DND-41 (cell line): ENCODE measurements at regions not wholly inside any gene's neighbourhood (a gene's known extent, or its start where the extent isn't known, plus 50 kb on each side); places are given as distances from the start of the nearest gene placed in this dataset.

ENCODE experiments used
- ATAC-seq: fragments of 200-7000 bp; cut with Tn5 transposase; 3 replicates; pipeline ENCODE4 v1.9.1; 2021; ENCODE audit warnings: low read depth; ENCODE audit not compliant: insufficient read depth
- DNase-seq: peaks from one replicate; pipeline ENCODE4 v3.0.0-alpha.2; 2020
- H2AFZ ChIP-seq: 2 replicates; pipeline ENCODE4 v1.6.0; 2012; ENCODE audit warnings: low read depth, low read length
- H3K27ac ChIP-seq: 2 replicates; pipeline ENCODE4 v1.5.1; 2012; ENCODE audit warnings: low read length, inconsistent platforms
- H3K27me3 ChIP-seq: fragments of 200-600 bp; sonication (generic); 2 replicates; pipeline ENCODE4 v1.6.0; 2012; ENCODE audit warnings: low read length, mild to moderate bottlenecking, inconsistent platforms; ENCODE audit not compliant: insufficient read depth, poor library complexity
- H3K36me3 ChIP-seq: 2 replicates; pipeline ENCODE4 v1.5.1; 2012; ENCODE audit warnings: low read length, inconsistent platforms; ENCODE audit not compliant: insufficient read depth
- H3K4me1 ChIP-seq: 2 replicates; pipeline ENCODE4 v1.5.1; 2012; ENCODE audit warnings: mild to moderate bottlenecking, low read length; ENCODE audit not compliant: insufficient read depth
- H3K4me2 ChIP-seq: 2 replicates; pipeline ENCODE4 v1.6.0; 2012; ENCODE audit warnings: mild to moderate bottlenecking, moderate library complexity, low read length, inconsistent platforms; ENCODE audit not compliant: insufficient read depth
- H3K4me3 ChIP-seq, 2 experiments: fragments of 200-600 bp in 1 of 2; shearing (Covaris generic) in 1 of 2; 2 replicates each; pipeline ENCODE4 v1.5.1; 2012 to 2016; ENCODE audit warnings: inconsistent platforms in 2 of 2, low read length in 2 of 2, mild to moderate bottlenecking in 2 of 2, low read depth in 1 of 2, moderate library complexity in 1 of 2
- H3K79me2 ChIP-seq: 2 replicates; pipeline ENCODE4 v1.6.0; 2012; ENCODE audit warnings: low read length, inconsistent platforms; ENCODE audit not compliant: insufficient read depth
- H3K9ac ChIP-seq: 2 replicates; pipeline ENCODE4 v1.6.0; 2012; ENCODE audit warnings: low read depth, mild to moderate bottlenecking, inconsistent platforms, low read length, moderate library complexity
- H3K9me3 ChIP-seq: 2 replicates; pipeline ENCODE4 v1.5.1; 2012; ENCODE audit warnings: low read length, moderate library complexity, mild to moderate bottlenecking, inconsistent platforms; ENCODE audit not compliant: insufficient read depth, severe bottlenecking
- H4K20me1 ChIP-seq: 2 replicates; pipeline ENCODE4 v1.6.0; 2012; ENCODE audit warnings: low read length; ENCODE audit not compliant: insufficient read depth
- EZH2 ChIP-seq: IDR thresholded peaks from 3 replicates; pipeline ENCODE4 v1.6.1; 2012; ENCODE audit warnings: borderline replicate concordance, low read depth, mild to moderate bottlenecking, moderate library complexity, low read length, inconsistent platforms; ENCODE audit not compliant: severe bottlenecking
- TF ChIP-seq, protein P1 (sequence below): IDR thresholded peaks from 2 replicates; pipeline ENCODE4 v1.5.1; 2012; ENCODE audit warnings: borderline replicate concordance, low read length, moderate library complexity, mild to moderate bottlenecking; ENCODE audit not compliant: poor library complexity, severe bottlenecking; ENCODE audit errors: extremely low read depth

DNA sequence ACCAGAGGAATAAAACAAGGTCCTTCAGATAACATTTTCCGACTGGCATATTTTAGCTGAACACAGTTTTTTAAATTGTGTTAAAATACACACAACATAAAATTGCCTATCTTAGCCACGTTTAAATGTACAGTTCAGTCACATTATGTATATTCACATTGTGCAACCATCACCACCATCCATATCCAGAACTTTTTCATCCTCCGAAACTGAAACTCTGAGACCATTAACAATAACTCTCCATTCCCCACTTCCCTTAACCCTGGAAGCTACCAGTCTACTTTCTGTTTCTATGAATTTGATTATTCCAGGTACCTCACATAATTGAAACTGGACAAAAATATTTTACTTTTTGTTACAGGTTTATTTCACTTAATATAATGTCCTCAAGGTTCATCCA lies 213.3 kb downstream of the ETS1 start:
- Histone ChIP-seq H3K27me3 (no peaks in the 10 kb centered on the region), H3K4me3 (no peak overlapping the region), H3K4me1 (peaks cover 13% of the 10 kb centered on the region), H2AFZ (no peak overlapping the region), H3K27ac (no peak overlapping the region), H3K36me3 (no peaks in the 10 kb centered on the region), H4K20me1 (no peaks in the 10 kb centered on the region), H3K9ac (no peak overlapping the region), H3K79me2 (no peaks in the 10 kb centered on the region), H3K9me3 (peaks cover 4% of the 10 kb centered on the region), H3K4me2 (no peak overlapping the region)
- DNase-seq (no peak), ATAC-seq (no peak)
- TF ChIP-seq, protein P1, sequence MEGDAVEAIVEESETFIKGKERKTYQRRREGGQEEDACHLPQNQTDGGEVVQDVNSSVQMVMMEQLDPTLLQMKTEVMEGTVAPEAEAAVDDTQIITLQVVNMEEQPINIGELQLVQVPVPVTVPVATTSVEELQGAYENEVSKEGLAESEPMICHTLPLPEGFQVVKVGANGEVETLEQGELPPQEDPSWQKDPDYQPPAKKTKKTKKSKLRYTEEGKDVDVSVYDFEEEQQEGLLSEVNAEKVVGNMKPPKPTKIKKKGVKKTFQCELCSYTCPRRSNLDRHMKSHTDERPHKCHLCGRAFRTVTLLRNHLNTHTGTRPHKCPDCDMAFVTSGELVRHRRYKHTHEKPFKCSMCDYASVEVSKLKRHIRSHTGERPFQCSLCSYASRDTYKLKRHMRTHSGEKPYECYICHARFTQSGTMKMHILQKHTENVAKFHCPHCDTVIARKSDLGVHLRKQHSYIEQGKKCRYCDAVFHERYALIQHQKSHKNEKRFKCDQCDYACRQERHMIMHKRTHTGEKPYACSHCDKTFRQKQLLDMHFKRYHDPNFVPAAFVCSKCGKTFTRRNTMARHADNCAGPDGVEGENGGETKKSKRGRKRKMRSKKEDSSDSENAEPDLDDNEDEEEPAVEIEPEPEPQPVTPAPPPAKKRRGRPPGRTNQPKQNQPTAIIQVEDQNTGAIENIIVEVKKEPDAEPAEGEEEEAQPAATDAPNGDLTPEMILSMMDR: no peak
- TF ChIP-seq EZH2: no peak

DNA sequence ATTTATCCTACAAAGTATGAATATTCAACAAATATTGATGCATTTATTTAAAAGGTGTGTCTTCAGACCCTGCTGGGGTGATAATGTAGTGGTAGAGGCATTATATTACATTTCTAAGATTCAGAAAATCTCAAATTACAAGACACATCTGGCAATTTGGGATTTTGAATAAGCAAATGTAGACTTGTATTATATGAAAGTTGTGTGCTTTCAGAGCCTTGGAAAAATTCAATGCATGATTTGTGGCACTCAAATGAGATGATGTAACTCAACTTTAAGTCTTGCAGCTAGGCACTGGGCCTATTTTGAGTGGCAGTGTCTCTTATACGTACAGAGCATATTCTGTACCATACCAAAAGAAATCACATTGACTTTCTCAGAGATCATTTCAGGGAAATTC lies 214.4 kb downstream of the ETS1 start:
- DNase-seq (no peak), ATAC-seq (no peak)
- H3K4me1 ChIP-seq: peaks cover 12% of the 10 kb centered on the region
- H3K79me2 ChIP-seq: no peaks in the 10 kb centered on the region
- no peaks in the 10 kb centered on the region for H3K9me3 ChIP-seq
- no peak overlapping the region for H3K4me2 ChIP-seq
- no peaks in the 10 kb centered on the region for H3K36me3 ChIP-seq
- H4K20me1 ChIP-seq: no peaks in the 10 kb centered on the region
- no peak overlapping the region for H3K9ac ChIP-seq
- H3K4me3 ChIP-seq: no peak overlapping the region
- TF ChIP-seq, protein P1: no peak
- no peak for TF ChIP-seq EZH2
- no peak overlapping the region for H3K27ac ChIP-seq
- no peak overlapping the region for H2AFZ ChIP-seq
- H3K27me3 ChIP-seq: no peaks in the 10 kb centered on the region

DNA sequence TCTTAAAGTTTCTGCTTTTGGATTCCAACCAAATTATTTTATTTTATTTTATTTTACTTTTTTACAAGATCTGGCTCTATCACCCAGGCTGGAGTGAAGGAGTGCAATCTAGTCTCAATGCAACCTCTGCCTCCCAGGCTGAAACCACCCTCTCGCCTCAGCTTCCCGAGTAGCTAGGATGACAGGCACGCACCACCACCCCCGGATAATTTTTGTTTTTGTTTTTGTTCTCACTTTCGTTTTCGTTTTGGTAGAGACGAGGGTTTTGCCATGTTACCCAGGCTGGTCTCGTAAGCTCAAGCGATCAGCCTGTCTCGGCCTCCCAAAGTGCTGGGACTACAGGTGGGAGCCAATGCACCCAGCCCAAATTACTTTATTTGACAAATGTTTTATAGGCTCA lies 219.8 kb downstream of the ETS1 start:
- Histone ChIP-seq H3K4me1 (no peaks in the 10 kb centered on the region), H3K27ac (no peak overlapping the region), H3K9me3 (no peaks in the 10 kb centered on the region), H3K4me3 (no peak overlapping the region), H3K27me3 (no peaks in the 10 kb centered on the region), H3K4me2 (no peak overlapping the region), H3K79me2 (no peaks in the 10 kb centered on the region), H2AFZ (no peak overlapping the region), H3K36me3 (no peaks in the 10 kb centered on the region), H3K9ac (no peak overlapping the region), H4K20me1 (no peaks in the 10 kb centered on the region)
- no peak for ATAC-seq
- no peak for TF ChIP-seq EZH2
- TF ChIP-seq, protein P1: no peak
- no peak for DNase-seq

DNA sequence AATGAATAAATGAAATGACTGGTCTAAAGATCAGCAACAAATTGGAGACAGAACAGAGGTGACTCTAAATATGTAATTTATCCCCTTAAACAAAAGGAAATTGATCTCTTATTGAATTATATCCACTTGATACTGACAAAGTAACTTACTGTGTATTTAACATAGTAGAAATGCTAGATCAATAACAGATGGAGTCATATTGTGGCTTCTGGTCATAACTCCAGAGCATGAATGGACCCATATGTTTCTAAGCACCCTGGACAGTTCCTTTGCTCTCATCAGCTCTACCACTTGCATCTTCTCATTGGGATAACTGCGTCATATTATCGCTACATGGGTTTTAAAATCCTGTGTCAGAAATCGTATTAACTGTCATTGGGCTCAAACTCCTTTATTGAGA lies 222.3 kb downstream of the ETS1 start:
- ATAC-seq (peak; percentile 87), DNase-seq (peak; percentile 45)
- H3K27me3 ChIP-seq: no peaks in the 10 kb centered on the region
- H3K36me3 ChIP-seq: no peaks in the 10 kb centered on the region
- no peak overlapping the region for H2AFZ ChIP-seq
- no peaks in the 10 kb centered on the region for H3K4me1 ChIP-seq
- H4K20me1 ChIP-seq: no peaks in the 10 kb centered on the region
- no peak overlapping the region for H3K9ac ChIP-seq
- H3K79me2 ChIP-seq: no peaks in the 10 kb centered on the region
- H3K4me3 ChIP-seq: no peak overlapping the region
- no peak for TF ChIP-seq EZH2
- TF ChIP-seq, protein P1: no peak
- H3K27ac ChIP-seq: no peak overlapping the region
- H3K9me3 ChIP-seq: no peaks in the 10 kb centered on the region
- H3K4me2 ChIP-seq: no peak overlapping the region
